HG03520 (cell line): ENCODE measurements at regions not wholly inside any gene's neighbourhood (a gene's known extent, or its start where the extent isn't known, plus 50 kb on each side); places are given as distances from the start of the nearest gene placed in this dataset.
"Not testable (repeated sequence)": the region's sequence is repeated elsewhere in the genome, so short reads cannot be mapped to it uniquely, and the experiment has no call there.

Experiments used
- ATAC-seq: cut with Tn5 transposase; IDR thresholded peaks from one replicate; pipeline ENCODE4 v1.9.1; 2021; ENCODE audit warnings: mild to moderate bottlenecking, moderate library complexity; ENCODE audit not compliant: unreplicated experiment

DNA sequence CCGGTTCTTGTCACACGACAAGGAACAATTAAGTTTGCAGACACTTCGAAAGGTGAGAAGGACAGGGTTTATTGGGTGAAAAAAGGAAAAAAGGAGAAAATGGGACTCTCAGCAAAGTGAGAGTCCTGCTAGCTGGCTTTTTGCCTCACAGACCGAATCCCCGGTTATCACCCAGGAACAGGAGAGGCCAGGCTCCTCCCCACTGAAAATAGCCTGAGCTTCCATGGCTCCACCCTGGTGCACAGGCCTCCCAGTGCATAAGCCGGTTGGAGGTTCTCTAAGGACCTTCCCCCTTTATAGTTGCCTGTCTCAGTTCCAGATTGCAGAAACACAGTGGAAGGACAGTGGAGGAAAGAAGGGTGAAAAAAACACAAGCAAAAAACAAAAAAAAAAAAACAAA, 571.7 kb downstream of the KCTD12 start:
- no peak for ATAC-seq

DNA sequence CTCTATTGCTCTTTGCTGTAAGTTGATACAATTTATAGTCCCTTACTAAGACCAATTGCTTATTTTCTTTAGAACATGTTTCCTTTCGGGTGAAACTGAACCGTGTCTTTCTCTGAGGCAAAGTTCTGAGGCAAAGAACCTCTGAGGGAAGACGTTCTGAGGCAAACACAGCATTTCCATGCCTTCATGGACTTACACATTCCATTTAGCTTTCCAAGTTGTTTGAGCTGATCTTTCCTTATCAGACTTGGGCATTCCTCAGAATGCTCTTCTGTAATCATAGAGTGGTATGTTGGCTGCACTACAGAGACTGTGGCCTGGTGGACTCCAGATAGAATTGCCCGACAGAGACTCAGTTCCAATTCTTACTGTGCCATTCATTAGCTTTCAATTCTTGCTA, 579.1 kb downstream of the KCTD12 start:
- no peak for ATAC-seq

DNA sequence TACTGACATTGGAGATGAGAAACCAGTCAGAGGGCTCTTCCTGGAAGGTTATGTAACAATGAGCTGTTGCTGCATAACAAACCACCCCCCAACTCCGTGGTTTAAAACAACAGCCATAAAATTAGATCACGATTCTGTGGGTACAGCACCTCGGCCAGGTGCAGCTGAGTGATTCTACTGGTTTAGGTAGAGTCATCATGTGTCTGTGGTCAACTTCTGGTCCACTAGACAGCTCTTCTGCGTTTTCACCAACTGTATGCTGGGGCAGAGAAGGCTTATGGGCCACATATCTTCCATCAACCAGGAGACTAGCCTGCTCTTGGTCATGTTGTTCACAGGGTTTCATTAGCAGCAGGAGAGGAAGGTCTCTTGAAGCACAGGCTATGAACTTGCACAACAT, 585.5 kb downstream of the KCTD12 start:
- ATAC-seq = no peak

DNA sequence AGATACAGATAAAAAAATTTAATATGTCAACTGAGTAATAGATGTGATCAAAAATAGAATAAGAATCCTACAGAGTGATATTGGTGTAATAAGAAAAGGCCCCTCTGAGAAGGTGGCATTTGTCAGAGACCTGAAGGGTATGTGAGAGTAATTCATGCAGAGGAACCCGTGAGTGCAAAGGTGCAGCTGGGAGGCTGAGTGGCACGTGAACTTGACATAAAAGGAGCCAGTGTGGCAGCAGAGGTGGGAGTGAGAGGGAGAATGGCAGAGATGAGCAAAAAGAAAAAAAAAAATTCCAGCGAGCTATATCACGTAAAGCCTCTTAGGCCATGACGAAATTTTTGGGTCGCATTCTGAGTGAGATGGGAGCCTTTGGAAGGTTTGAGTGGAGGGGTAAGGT, 588.9 kb downstream of the KCTD12 start:
- no peak for ATAC-seq

DNA sequence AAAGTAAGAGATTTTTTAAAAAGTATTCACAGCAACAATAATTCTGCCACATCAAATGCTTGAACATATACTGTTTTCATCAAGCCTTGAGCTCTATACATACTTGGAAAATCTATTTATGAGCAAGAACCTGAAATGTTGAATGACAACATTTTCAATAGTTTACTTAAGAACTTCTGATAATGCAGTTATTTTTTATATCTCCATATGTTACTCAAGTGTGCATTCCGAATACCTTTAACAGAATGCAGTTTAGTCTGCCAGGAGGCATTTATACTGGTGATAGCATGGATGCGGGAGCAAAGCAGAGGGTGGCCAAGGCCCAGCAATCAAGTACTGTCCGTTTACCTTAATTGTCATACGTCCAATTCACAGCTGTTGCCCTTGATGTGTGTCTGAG, 589.5 kb downstream of the KCTD12 start:
- no peak for ATAC-seq

DNA sequence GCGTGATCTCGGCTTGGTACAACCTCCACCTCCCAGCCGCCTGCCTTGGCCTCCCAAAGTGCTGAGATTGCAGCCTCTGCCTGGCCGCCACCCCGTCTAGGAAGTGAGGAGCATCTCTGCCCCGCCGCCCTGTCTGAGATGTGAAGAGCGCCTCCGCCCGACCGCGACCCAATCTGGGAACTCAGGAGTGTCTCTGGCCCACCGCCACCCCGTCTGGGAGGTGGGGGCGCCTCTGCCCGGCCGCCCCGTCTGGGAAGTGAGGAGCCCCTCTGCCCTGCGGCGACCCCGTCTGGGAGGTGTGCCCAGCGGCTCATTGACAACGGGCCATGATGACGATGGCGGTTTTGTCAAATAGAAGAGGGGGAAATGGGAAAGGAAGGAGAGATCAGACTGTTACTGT, 591.2 kb downstream of the KCTD12 start:
- ATAC-seq = not testable (repeated sequence)

DNA sequence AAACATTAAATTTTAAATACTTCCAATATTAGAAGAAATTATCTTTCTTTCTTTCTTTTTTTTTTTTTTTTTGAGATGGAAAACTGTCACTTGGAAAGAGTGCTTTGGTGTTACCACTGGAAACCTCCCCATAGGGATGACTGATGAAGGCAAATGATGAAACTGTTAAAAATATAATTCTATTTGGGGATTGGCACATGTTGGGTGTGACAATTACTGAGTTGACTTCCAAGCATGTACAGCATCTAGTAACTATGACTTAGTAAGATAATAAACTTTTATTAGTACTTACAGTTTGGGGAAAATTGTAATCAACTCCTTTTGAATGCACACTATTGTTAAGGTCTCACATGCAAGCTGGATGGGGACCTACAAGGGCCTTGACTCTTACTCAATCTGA, 592.5 kb downstream of the KCTD12 start:
- no peak for ATAC-seq

DNA sequence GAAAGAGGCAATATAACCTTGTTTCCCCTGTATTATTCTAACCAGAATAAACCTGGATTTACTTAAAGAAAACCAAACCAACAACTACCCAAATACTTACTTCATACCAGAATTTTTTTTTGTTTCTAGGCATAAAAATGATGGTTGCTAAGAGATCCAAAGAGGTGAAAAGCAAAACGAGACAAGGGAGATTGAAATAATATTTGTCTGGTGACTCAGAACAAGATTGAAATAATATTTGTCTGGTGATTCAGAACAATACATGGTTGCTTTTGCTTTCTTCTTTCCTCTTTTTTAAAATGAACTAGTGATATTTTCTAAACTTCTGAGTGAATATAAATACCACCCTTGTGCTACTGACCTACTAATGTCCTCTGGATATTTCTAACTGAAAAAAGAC, 592.9 kb downstream of the KCTD12 start:
- ATAC-seq = no peak

DNA sequence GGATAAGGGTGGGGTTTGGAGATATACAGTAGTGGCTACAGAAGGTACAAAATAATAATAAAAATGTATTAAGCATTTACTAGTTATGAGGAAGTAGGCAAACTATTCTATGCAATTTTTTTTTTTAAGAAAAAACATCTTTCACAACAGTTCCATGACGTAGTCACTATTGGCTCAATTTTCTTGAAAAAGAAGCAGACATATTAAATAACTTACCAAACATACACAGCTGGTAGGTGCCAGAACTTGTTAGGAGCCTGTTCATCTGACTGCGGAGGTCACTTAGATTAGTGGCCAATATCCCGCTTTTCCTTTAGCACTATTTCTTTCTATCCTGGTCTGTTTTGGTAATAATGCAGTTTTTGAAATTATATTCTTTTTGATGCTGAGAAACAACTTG, 593.5 kb downstream of the KCTD12 start:
- ATAC-seq = no peak

DNA sequence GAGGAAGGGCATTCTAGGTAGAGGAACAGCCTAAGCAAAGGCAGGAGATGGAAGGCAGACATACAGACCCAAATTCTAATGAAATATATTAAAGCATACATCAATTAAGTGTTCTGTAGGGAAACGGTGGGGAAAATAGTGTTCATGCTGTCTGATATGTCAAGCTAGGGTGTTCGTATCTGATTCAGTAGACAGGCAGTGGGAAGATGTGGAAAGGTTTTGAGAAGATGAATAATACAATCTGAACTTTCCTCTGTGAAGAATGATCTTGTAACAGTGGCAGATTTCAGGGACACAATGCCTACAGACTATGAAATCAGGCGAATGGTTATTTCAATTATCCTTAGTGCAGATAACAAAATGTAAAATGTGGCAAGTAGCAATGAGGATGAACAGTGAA, 594.2 kb downstream of the KCTD12 start:
- ATAC-seq = no peak

DNA sequence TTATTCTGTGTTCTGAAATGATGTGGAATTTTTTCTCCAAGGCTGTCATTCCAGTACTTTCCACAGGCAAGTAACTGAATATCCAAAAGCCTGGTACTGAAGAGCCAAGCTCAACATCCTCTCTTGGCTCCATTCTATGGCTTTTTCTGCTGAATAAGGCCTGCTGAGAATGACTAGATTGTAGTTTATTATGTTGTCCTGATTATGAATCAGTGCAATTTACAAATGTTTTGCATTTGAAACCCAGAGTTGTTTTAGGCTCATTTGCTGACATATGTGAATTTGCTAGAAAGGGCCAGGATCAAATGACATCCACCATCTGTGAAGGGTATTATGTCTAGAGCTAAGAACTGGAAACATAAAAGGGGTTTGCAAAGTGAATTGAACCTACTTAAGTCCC, 596.6 kb downstream of the KCTD12 start:
- ATAC-seq = no peak

DNA sequence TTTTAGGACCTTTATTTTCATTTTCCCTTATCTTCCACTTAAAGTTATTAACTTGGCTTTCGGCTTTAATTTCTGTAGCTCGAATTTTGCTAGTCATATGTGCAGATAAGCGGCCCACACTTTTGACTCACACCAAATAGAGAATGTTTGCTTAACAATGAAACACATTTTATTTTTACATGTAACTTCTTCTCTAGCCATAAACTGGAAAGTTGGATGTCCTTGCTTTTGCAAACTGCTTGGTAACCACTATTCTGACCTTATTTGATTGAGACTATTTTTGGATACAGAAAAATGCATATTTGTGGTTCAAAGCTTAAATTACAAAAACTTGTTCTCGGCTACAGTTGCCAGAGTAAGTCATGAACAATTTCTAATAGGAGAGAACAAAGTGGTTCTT, 600.0 kb downstream of the KCTD12 start:
- no peak for ATAC-seq

DNA sequence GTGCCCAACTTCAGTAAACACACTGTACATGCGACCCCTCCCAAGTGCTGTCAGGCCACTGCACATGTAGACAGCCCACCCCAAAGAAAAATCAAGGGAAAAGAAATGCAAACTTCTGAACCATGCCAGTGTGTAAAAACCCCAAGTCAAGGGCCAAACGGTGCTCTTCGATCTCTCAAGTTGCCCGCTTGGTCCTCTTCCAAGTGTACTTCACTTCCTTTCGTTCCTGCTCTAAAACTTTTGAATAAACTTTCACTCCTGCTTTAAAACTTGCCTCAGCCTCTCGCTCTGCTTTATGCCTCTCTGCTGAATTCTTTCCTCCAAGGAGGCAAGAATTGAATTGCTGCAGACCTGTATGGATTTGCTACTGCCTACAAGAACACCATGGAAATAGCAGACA, 600.7 kb downstream of the KCTD12 start:
- no peak for ATAC-seq

DNA sequence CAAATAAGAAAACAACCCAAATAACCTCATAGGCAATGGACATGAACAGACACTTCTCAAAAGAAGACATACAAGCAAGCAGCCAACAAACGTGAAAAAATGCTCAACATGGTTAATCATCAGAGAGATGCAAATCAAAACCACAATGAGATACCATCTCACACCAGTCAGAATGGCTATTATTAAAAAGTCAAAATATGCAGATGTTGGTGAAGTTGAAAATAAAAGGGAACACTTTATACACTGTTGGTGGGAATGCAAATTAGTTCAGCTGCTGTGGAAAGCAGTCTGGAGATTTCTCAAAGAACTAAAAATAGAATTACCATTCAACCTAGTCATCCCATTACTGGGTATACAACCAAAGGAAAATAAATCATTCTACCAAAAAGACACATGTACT, 606.4 kb downstream of the KCTD12 start:
- ATAC-seq = not testable (repeated sequence)

DNA sequence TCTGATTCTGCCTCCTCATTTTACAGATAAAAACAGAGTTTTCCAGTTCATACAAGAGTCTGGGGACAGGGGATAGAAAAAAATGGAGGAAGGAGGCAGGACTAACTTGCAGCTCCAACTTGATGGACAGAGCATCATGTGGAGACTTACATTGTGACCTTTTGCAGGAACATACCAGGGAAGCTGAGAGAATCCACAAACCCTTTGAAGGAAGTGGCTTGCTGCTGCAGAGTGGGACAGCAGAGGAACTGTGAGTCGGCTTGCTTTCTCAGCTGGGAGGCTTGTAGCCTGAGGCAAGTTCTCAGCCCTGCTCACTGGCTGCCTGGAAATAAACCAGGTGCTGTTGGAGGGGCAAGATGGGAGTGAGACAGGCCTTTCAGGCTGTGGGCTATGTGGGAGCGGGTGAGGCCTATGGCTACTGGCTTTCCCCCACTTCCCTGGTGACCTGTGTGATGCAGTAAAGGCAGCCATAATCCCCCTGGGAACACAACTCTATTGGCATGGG, 614.4 kb downstream of the KCTD12 start:
- ATAC-seq = no peak

DNA sequence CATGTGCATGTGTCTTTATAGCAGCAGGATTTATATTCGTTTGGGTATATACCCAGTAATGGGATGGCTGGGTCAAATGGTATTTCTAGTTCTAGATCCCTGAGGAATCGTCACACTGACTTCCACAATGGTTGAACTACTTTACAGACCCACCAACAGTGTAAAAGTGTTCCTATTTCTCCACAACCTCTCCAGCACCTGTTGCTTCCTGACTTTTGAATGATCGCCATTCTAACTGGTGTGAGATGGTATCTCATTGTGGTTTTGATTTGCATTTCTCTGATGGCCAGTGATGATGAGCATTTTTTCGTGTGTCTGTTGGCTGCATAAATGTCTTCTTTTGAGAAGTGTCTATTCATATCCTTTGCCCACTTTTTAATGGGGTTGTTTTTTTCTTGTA, 617.9 kb downstream of the KCTD12 start:
- not testable (repeated sequence) for ATAC-seq

DNA sequence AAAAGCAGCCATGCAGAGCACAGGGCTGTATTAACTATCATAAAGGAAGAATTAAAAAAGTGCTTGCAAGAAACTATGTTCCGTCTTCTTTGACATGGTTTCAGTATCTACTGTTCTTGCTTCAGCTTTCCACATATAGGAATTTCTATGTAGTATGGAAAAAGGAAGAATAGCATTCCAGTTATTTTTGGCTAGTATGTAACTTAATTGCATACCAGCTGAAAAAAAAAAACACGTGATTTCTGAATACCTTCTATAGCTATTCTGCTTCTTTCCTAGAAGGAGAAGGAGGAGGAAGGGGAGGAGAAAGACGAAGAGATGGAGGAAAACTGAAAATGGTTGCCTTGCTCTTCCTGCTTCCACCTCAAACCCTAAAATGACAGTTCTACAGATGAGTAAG, 619.0 kb downstream of the KCTD12 start:
- no peak for ATAC-seq

DNA sequence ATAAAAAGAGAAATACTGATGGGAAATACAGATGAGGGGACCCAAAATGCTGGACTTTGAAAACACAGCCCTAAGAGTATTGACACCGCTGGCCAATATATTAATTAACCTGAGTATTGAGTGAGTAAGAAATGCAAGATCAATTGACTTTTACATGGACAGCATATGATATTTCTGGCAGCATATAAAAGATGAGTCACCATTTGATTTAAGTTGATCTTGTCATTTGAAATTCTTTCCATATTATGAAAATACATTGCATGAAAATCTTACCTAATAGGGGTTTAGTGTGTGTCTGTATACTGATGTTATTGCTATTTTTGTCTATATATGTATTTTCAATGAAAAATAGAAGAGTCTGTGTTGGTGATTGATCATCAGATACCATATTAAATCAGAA, 619.6 kb downstream of the KCTD12 start:
- ATAC-seq = no peak

DNA sequence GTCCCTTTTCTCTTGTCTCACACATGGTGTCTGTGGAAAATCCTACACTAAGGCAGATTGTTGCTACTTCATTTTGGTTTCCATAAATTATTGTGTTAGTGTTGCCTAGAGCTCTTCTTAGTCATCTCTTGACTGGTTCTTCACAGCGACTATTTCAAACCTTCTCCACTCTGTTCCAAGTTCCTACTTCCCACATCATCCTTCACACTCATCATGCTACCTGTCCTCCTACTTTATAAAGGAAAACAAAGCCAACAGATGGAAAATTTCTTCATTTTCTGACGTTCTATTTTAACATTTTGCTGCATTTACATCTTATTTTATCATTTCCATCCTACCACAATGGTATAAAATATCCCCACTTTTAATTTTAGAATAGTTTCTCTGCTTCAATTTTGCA, 614.1 kb downstream of the LMO7 start:
- no peak for ATAC-seq

DNA sequence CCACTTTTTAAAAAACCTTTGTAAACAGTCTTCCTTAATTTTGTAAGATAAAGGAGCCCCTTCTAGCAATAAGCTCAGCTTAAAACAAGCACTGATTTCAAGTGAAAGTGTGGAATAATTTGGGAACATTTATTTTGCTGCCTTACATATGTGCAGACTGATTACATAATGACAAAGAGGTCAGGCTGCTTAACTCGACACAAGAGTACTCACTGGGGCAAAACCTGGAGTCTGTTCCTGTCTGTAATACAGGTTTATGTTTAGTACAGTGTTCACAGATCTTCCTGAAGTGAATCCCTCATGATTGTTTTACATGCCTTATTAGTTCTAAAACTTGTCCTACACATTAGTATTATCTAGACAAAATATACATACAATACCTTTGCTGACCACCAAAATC, 609.8 kb downstream of the LMO7 start:
- ATAC-seq = no peak

DNA sequence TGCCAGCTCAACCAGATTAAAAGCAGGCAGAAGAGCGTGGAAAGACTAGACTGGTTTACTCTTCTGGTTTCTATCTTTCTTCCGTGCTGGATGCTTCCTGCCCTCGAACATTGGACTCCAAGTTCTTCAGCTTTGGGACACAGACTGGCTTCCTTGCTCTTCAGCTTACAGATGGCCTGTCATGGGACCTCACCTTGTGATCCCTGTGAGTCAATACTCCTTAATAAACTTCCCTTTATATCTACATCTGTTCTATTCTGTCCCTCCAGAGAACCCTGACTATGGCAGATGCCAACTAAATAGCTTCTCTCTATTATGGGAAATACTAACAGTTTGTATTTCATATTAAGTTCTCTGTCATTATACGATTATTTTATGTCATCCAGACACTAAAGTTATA, 609.1 kb downstream of the LMO7 start:
- no peak for ATAC-seq

DNA sequence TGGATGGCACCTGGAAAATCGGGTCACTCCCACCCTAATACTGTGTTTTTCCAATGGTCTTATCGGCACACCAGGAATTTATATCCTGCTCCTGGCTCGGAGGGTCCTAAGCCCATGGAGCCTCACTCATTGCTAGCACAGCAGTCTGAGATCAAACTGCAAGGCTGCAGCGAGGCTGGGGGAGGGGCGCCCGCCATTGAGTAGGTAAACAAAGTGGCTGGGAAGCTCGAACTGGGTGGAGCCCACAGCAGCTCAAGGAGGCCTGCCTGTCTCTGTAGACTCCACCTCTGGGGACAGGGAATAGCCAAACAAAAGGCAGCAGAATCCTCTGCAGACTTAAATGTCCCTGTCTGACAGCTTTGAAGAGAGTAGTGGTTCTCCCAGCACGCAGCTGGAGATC, 607.0 kb downstream of the LMO7 start:
- ATAC-seq = not testable (repeated sequence)

DNA sequence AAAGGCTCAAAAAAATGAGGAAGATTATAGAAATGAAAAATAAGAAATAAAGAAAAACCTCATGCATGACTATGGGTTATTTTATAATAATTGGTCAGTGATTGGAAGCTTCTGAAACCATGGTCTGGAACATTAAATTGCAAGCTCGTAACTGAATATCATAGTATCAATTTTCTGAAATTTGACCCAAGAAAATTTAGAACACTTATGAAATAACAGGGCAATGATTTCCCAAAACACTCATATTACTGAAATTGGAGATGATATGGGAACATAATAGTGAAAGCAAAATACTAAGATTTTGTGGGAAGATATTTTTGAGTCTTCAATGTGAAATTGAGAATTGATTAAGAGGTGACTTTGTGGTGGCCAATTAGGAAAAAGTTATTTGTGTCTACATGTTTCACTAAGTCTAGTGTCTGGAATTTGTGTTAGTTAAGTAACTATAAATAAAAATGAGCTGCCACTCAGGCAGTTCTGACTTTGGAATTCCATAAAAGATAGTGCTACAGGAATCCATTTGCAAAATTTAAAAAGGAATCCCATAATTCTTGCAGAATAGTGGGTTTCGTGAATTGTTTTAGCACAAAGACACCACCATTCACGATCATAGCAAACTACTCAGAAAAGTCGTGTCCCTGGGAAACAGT, 603.0 kb downstream of the LMO7 start:
- ATAC-seq = no peak
